SH-SY5Y (cell line): ENCODE measurements at regions not wholly inside any gene's neighbourhood (a gene's known extent, or its start where the extent isn't known, plus 50 kb on each side); places are given as distances from the start of the nearest gene placed in this dataset.

Source experiments
- GATA2 ChIP-seq: IDR thresholded peaks from 2 replicates; pipeline ENCODE4 v1.6.1; 2011; ENCODE audit warnings: mild to moderate bottlenecking, low read depth, low read length
- GATA3 ChIP-seq: IDR thresholded peaks from 2 replicates; pipeline ENCODE4 v1.6.1; 2011; ENCODE audit warnings: low read depth, mild to moderate bottlenecking, low read length, moderate library complexity

DNA sequence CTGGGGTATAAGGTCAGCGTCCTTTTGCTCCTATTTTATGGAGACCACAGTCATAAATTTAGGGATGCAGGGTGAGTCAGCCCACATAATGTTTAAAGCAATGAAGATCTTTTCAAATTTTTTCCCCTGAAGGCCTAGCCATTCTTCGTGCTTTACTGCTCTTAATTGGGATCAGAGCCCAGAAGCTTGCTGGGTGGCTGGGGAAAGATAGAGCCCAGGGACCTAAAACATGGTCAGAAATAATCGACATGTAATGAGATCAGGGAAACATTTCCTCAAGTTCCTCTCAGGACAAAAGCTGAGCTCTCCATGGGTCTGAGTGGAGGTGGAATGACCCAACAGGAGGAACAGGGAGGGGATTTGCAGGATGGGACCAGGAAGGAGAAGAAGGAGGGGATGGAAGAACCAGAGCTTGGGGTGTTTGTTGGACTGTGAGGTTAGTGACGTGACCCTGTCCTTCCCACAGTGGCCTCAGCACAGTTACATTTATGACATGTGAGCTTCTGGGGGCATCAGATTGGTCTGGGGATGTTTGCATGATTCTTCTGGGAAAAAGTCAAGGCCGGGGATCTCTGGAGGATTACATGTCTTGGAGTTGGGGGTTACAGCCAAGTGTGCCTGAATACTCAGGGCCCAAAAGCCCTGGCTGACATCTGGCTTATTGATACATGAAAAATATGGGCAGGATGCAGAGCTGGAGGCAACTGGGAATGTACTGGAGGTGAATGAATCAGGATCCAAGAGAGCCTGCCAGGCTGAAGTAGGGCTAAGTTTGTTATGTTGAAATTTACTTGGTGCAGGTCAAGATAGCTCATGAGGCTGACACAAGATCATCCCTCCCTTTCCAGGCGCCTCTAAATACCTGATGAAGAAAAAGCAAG, 477.9 kb downstream of the RPS24 start:
- TF ChIP-seq GATA3, result no peak
- TF ChIP-seq GATA2, result no peak

DNA sequence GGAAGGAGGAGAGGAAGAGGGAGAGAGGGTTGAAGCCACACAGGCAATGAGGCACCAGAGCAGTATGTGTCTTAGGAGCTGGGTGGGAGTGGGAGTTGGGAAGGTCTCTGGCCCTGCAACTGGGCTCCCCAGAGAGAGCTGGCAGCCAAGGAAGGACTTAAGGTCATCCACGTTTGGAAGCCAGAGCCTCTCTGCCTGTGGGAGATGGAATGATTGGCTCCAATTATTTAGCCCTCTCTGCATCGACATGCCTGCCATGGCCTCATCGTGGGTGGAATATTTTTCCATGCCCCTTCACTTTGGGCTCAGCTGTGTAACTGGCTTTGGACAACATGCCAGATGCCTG, 478.5 kb downstream of the RPS24 start:
- TF ChIP-seq GATA2 (no peak), GATA3 (no peak)

DNA sequence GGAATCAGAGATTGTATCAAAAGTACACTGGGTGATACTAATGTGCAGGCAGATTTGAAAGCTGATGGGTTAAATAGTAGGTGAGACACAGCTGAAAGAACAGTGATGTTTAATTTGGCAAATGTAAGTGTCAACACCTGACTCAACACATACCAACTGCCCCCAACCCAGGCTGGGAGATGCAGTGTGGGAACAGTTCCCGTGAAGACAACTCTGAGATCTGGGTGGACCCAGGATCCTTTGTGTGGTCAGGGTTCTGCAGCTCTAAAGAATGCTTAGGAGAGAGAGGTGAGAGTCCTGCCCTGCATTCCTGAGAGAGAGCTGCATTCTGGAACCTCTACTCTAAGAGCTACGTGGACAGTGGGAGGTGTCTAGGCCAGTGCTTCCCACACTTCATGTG, 479.7 kb downstream of the RPS24 start:
- TF ChIP-seq GATA3 (no peak), GATA2 (no peak)

- no peak for TF ChIP-seq GATA2
- no peak for TF ChIP-seq GATA3
Observed at GRCh38 chr10:78513986-78514385, 480.3 kb downstream of the RPS24 start.

DNA sequence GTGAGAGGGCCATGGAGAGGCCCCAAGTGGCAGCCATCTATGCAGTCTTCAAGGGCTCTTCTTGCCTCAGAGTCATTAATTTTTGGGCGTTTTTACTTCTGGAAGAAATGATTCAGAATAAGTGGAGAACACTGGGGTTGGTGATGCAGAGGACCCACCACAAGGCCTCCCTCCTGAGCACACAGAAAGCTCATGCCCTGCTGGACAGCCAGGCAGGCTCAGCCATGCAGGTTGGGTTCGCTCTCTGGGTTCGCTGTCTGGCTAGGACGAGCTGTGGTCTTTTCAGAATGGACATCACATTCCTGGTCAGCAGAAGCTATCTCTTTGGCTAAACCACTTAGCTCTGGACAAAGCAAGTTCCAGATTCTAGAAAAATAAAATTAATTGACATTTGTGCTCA, 480.8 kb downstream of the RPS24 start:
- TF ChIP-seq GATA3, result no peak
- TF ChIP-seq GATA2, result no peak

DNA sequence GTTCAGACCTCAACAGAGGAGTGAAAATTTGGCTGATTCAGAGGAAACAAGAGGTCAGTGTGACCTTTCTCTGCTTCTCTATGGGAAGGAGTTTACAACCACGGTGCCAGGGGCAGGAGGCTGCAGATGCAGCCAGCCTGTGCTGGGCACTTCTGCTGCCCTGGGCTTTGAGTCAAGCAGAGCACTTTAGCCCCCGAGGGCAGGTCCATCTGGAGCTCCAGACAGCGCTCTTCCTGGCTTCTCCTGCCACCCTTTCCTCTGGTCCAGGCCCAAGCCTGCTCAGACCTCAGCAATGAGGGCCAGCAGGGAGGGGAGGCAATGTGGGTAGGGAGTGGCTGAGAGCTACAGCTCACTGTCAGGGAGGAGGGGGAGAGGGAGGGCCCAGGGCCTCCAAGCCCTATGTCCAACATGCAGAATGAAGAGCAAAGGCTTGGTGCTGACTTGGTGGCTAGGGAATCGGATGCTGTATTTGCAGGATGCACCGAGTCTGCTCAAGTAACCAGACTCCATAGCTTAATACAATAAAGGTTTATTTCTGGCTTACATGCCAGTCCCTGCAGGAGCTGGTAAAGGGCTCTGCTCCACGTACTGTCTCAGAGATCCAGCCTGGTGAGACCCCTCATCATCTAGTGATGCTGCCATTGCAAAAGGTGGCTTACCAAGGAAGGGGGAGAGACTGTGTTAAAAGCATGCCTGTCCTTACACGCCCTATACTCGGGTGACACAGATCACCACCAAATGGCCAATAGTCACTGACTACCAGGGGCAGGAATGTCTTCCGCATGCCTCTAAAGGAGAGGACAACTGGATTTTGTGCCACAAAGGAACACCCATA, 481.6 kb downstream of the RPS24 start:
- TF ChIP-seq GATA3 (no peak), GATA2 (no peak)

DNA sequence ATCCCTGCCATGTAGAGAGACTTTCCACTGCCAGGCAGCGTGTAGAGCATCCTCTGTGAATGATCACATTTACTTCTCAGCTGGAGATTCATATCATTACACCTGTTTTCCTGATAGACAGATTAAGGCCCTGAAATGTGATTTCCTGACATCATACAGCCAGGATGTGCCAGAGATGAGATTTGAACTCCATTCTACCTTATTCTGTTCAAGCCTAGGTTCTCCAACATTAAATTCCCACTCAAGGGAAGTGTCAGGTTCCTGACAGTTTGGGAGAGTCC, 482.1 kb downstream of the RPS24 start:
- TF ChIP-seq GATA3, result peak; percentile 46; the same call in 1 of the 2 replicates
- TF ChIP-seq GATA2, result peak; percentile 78

DNA sequence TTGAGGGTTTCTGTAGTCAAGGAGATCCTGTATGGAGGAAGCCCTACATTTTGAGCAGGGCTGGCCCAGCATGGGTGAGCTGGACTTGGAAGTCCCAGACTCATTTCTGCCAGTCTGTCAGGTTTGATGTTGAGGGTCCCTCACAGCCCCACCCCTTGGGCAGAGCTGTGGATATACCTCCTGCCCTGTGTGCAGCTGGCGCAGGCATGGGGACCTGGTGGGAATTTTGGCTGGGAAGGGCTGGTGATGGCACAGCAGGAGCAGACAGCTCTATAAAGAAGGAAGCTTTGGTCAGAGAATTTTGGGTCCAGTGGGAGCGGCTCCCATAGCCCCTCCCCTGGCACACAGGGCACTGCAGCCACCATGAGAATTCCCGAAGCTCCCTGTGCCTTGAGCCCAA, 482.6 kb downstream of the RPS24 start:
- TF ChIP-seq GATA2, result no peak
- TF ChIP-seq GATA3, result no peak

DNA sequence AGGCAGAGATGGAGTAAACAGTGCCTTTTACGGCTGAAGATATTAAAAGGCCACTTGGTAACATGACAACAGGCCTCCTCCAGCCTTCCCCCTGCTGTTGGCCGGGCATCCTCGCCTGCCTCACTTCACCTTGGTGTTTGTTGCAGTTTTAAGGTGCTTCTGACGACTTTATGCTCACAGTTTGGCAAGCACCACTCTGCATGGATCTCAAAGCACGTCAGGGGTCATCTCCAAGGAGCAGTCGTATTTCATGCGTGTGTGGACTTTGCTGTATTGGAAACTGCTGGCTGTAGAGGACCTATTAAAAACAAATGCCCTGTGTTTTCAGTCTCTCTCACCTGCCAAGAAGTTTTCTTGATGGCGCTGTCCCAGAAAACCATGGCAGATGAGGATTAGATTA, 483.1 kb downstream of the RPS24 start:
- TF ChIP-seq GATA2 (no peak), GATA3 (no peak)

DNA sequence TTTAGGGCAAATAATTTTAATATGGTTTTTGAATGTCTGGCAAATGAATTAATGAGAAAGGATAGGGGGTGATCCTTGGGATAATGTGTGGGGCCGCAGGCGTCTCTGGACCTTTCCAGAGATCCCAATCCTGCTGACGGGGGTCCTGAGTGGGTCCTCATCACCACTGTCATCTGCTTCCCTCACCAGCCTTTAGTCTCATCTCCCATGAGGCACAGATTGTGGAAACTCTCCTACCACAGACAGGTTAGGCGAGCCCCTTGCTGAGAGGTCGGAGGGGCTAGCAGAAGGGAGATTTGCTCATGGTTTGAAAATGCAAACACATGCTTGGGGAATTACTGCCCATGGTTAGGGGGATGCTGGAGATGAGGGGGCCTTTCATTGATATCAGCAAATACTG, 484.6 kb downstream of the RPS24 start:
- TF ChIP-seq GATA3, result no peak
- no peak for TF ChIP-seq GATA2

- TF ChIP-seq GATA3 (no peak), GATA2 (no peak)
Observed at GRCh38 chr10:78520737-78521430, 487.2 kb downstream of the RPS24 start.

DNA sequence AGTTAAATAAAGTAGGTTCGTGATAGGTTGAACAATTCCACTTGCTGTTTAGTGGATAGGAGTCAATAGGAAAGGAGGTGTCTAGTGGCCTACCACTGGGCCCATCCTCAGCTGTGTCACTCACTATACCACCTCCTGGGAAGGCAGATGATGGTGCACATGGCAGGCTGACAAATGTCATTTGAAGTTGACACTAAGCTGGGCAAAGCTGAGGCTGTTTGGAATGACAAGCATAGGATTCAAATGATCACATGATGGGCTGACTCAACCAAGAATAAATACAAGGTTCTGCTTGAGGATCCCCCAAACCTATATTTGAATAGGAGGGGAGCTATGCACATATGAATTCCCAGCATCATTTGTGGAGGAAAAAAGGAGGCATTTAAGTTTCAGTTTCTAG, 489.8 kb downstream of the RPS24 start:
- no peak for TF ChIP-seq GATA3

- peak; percentile 94 for TF ChIP-seq GATA3
- peak; percentile 98 for TF ChIP-seq GATA2
Observed at GRCh38 chr10:78524342-78524741, 490.7 kb downstream of the RPS24 start.

- TF ChIP-seq GATA3 (no peak), GATA2 (no peak)
Observed at GRCh38 chr10:78524941-78525340, 491.3 kb downstream of the RPS24 start.

- TF ChIP-seq GATA2, result no peak
- no peak for TF ChIP-seq GATA3
Observed at GRCh38 chr10:78526347-78526746, 492.7 kb downstream of the RPS24 start.

GRCh38 chr10:78527296-78527695, 493.6 kb downstream of the RPS24 start:
- TF ChIP-seq GATA3, result no peak
- TF ChIP-seq GATA2, result no peak
